Epithelial cell of proximal tubule (primary cell): ENCODE measurements at regions not wholly inside any gene's neighbourhood (a gene's known extent, or its start where the extent isn't known, plus 50 kb on each side); places are given as distances from the start of the nearest gene placed in this dataset.

Experiments
- DNase-seq: peaks from one replicate; pipeline ENCODE4 v3.0.0-alpha.2; 2011; ENCODE audit warnings: low read depth
- H3K4me3 ChIP-seq: 2 replicates; pipeline ENCODE4 v1.5.1; 2011; ENCODE audit warnings: low read depth, mild to moderate bottlenecking, low read length
- TF ChIP-seq, protein P1 (sequence below): conservative IDR thresholded peaks from 2 replicates; pipeline ENCODE4 v1.5.1; 2012; ENCODE audit warnings: low read depth, mild to moderate bottlenecking, low read length

DNA sequence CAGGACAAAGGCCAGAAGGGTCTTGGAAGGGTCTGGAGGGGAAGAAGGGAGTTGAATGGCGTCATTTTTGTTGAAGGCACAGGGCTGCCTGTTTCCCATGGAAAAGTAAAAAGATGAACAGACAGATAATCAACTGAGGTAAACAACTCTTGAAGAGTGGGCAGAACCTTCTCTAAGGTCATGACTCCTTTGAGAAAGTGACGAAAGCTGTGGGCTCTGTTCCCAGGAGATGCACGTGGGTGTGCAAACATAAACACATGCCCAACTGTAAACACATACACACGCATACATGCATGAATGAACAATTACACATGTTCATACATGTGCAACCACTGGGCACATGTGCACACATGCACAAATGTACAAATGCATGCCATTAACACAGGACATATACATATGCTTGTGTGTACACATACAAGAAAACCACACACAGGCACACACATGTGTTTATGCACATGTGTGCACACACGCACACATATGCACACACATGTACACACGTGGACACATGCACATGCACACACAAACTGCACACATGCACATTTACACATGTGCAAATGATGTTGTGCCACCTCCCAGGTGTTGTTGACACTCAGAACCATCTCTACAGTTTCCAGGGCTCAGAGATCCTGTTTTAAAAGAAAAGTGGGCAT lies 143.3 kb downstream of the GADD45G start:
- H3K4me3 ChIP-seq = no peak overlapping the region
- no peak for DNase-seq
- TF ChIP-seq, protein P1, sequence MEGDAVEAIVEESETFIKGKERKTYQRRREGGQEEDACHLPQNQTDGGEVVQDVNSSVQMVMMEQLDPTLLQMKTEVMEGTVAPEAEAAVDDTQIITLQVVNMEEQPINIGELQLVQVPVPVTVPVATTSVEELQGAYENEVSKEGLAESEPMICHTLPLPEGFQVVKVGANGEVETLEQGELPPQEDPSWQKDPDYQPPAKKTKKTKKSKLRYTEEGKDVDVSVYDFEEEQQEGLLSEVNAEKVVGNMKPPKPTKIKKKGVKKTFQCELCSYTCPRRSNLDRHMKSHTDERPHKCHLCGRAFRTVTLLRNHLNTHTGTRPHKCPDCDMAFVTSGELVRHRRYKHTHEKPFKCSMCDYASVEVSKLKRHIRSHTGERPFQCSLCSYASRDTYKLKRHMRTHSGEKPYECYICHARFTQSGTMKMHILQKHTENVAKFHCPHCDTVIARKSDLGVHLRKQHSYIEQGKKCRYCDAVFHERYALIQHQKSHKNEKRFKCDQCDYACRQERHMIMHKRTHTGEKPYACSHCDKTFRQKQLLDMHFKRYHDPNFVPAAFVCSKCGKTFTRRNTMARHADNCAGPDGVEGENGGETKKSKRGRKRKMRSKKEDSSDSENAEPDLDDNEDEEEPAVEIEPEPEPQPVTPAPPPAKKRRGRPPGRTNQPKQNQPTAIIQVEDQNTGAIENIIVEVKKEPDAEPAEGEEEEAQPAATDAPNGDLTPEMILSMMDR = no peak

DNA sequence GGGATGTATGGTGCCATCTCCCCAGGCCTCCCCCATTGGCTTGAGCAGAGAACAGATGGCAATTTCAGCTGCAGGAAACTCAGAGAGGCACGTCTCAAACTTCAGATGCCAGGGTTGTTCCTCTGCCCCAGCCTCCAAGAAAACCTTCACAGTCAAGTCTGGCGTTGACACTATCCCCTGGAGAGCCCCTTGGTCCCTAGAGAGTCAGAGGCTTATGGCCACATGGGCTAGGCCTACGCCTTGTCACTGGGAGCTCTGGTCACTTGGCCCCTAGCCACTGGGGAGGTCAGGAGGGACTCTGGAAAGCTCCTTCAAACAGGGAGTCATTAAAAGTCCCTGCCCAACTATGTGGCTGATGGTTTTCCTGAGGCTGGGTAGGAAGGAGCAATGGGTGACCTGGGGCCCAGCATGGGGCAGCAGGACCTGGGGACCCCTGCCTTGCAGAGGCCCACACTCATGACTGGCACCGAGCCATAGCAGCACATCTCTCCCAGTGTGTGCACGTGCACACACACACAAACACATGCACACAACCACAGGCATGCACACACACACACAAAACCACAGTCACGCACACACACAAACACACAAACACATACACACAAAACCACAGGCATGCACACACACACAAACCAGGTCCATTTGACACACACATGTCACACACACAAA lies 144.2 kb downstream of the GADD45G start:
- no peak for DNase-seq
- no peak overlapping the region for H3K4me3 ChIP-seq
- TF ChIP-seq, protein P1 = no peak

DNA sequence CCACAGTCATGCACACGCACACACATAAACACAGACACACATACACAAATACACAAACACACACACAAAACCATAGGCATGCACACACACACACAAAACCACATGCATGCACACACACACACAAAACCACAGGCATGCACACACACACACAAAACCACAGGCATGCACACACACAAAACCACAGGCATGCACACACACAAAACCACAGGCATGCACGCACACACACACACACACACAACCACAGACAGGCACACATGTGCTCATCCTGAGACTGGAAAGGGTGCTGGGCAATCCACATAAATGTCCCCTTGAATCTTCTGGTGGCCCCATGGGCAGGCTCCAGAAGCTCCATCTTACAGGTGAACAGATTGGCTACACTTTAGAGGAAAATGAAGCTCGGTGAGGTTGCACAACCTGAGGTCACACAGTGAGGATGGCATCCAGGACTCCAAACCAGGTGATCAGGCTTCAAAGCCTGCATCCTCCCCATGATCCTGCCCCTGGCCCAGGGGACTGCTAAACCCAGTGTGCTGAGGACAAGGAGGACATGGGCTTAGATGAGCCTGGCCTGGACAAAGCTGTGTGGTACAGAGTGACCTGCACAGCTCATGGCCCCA lies 144.8 kb downstream of the GADD45G start:
- TF ChIP-seq, protein P1 = no peak
- DNase-seq = no peak
- H3K4me3 ChIP-seq = no peak overlapping the region

DNA sequence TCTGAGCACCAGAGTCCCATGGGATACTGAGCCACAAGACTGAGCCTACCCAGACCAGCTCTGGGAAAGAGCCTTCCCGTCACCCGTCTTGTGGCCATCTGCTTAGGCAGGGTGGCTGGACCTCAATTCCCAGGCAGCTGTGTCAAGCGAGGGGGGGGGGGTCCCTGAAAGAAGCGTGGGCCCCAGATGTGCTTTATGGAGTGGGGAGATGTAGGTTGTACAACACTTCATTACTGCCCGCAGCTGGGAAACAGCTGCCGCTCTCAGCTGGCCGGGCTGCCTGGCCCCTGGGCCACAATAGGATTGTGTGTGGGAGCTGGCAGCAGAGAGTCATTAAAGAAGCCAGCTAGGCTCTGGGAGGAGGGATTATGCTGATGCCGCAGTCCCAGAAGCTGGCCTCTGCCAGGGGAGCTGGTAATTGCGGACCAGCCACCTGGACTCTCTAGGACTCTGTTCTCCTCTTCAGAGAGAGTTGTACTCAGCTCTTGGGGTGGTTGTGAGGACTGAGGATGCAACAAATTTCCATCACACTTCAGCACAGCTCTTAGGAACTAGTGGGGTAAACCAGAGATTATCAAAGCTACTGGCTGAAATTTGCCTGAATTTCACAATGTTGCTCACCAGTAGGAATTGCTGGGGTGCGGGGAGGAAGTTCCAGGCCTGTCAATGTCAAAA lies 145.4 kb downstream of the GADD45G start:
- no peak for DNase-seq
- no peak overlapping the region for H3K4me3 ChIP-seq
- TF ChIP-seq, protein P1 = no peak

DNA sequence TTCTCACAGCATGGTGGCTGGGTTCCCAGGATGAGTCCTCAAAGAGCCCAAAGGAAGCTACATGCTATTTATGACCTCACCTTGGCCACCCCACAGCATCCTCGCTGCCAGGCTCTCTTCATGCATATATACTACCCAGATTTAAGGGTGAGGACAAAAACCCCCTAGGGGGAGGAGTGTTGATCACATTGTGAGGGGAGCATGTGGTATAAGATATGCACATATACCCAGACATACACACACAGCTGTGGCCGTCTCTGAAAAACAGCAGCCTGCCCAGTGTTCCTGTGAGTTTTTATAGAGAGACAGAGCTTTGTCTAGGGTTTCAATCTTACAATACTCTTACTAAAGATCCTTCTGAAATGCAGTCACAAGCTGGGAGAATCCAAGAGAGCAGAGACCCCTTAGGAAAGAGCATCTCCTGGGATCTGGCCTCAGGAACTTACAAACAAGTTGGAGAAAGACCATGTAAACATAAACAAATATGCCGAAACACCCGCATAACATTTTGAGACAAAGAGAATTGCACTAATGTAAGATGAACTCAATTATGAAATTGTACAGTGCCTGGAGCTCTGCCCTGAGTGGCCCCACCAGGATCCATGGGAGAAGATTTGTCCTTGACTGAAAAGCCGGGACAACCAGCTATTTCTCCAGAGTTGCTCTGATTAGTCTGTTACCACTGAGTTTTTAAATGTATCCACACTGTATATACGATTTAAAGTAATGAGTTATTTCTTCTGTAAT lies 146.4 kb downstream of the GADD45G start:
- H3K4me3 ChIP-seq = no peak overlapping the region
- TF ChIP-seq, protein P1 = no peak
- DNase-seq = no peak

DNA sequence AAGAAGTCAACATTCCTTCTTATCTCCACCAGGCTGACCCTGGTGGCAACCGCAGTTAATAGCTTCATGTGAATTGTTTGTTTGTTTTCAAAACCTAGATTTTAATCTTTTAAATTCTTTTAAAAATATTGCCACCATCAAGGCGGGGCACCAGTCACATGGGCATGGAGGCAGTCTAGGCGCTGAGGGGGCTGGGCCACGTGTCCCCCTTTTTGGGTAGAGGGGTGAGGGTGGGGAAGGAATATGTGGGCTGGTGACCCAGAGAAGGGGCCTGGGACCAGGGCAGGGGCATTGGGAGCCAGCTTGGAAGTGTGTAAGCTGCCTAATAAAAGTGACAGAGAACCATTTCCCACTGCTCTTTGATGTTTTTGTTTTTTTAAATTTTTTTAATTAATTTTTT lies 147.3 kb downstream of the GADD45G start:
- no peak for DNase-seq
- H3K4me3 ChIP-seq = no peak overlapping the region
- TF ChIP-seq, protein P1 = no peak
